Panc1 (cell line): ENCODE measurements at regions not wholly inside any gene's neighbourhood (a gene's known extent, or its start where the extent isn't known, plus 50 kb on each side); places are given as distances from the start of the nearest gene placed in this dataset.

Source experiments
- ATAC-seq: fragments of 200-7000 bp; cut with Tn5 transposase; 2 replicates; pipeline ENCODE4 v1.9.1; 2020; ENCODE audit warnings: mild to moderate bottlenecking, moderate library complexity
- BruUV-seq: library from RNA; stranded (reverse); fragments of 400-500 nt; replicated peaks from 2 replicates; lab custom pipeline; 2021; lab: Mats Ljungman, UMichigan
- CTCF ChIA-PET: fragments of 300-600 bp; sonication (Branson Sonifier 250); formaldehyde crosslinking; loops from one replicate; lab custom pipeline; 2022; ENCODE audit warnings: antibody characterized with exemption; lab: Charles Lee
- POLR2A ChIA-PET: fragments of 300-600 bp; sonication (Branson Sonifier 250); formaldehyde crosslinking; loops from one replicate; lab custom pipeline; 2022; ENCODE audit warnings: antibody characterized with exemption; lab: Charles Lee
- DNase-seq: peaks from one replicate; pipeline ENCODE4 v3.0.0-alpha.2; 2010; ENCODE audit warnings: low read depth, low spot score
- H3K27ac ChIP-seq: 2 replicates; pipeline ENCODE4 v1.5.1; 2011; ENCODE audit warnings: mild to moderate bottlenecking, low read length, inconsistent platforms
- H3K27me3 ChIP-seq: fragments of 200-500 bp; sonication (Bioruptor generic); 2 replicates; pipeline ENCODE4 v1.6.0; 2014; ENCODE audit warnings: low read length, inconsistent platforms; ENCODE audit not compliant: control insufficient read depth, insufficient read depth
- H3K36me3 ChIP-seq: fragments of 200-500 bp; sonication (Bioruptor generic); 2 replicates; pipeline ENCODE4 v1.5.1; 2014; ENCODE audit warnings: inconsistent platforms, mild to moderate bottlenecking, low read length, moderate library complexity; ENCODE audit not compliant: control insufficient read depth, insufficient read depth
- H3K4me1 ChIP-seq: 2 replicates; pipeline ENCODE4 v1.5.1; 2011; ENCODE audit warnings: inconsistent platforms, mild to moderate bottlenecking, low read length, moderate library complexity; ENCODE audit not compliant: control insufficient read depth, insufficient read depth
- H3K4me3 ChIP-seq, 2 experiments: 2 replicates each; pipeline ENCODE4 v1.5.1; 2011 to 2012; ENCODE audit warnings: low read depth in 2 of 2, low read length in 2 of 2, mild to moderate bottlenecking in 2 of 2, inconsistent platforms in 1 of 2, moderate library complexity in 1 of 2
- H3K9me3 ChIP-seq: fragments of 200-500 bp; sonication (Bioruptor generic); 2 replicates; pipeline ENCODE4 v1.5.1; 2014; ENCODE audit warnings: low read depth, mild to moderate bottlenecking, inconsistent platforms, low read length, moderate library complexity; ENCODE audit not compliant: control insufficient read depth, insufficient read depth
- CTCF ChIP-seq: fragments of 450-650 bp; IDR thresholded peaks from 2 replicates; pipeline ENCODE4 v1.5.1; 2017; ENCODE audit warnings: mild to moderate bottlenecking
- POLR2AphosphoS5 ChIP-seq: IDR thresholded peaks from 2 replicates; pipeline ENCODE4 v1.6.1; 2012; ENCODE audit warnings: mild to moderate bottlenecking, low read depth, low read length, moderate library complexity
- SIN3A ChIP-seq: IDR thresholded peaks from 2 replicates; pipeline ENCODE4 v1.6.1; 2012; ENCODE audit warnings: low read depth, mild to moderate bottlenecking, low read length, moderate library complexity, borderline replicate concordance; ENCODE audit not compliant: insufficient read depth
- TCF7L2 ChIP-seq: IDR thresholded peaks from 2 replicates; pipeline ENCODE4 v1.6.1; 2011; ENCODE audit warnings: mild to moderate bottlenecking, low read depth, low read length, inconsistent platforms
- in situ Hi-C: cut with HindIII; loops from 2 replicates; pipeline ENCODE4 v1.10.0; 2016; ENCODE audit warnings: low sequenced_read_pairs, low pct_unique_long_range_greater_than_20kb
- intact Hi-C: fragments of 100-400 bp; cut with micrococcal nuclease; formaldehyde crosslinking; loops from one replicate; pipeline ENCODE4 v1.10.0; 2022; ENCODE audit not compliant: unreplicated experiment
- TF ChIP-seq, protein P1 (sequence below), 2 experiments: IDR thresholded peaks; 2 replicates each; pipeline ENCODE4 v1.6.1; 2011 to 2012; ENCODE audit warnings: low read depth in 2 of 2, control low read depth in 1 of 2, low read length in 1 of 2, mild to moderate bottlenecking in 1 of 2, moderate library complexity in 1 of 2; ENCODE audit not compliant: insufficient read depth in 1 of 2

- no peaks in the 10 kb centered on the region for H3K4me1 ChIP-seq
- POLR2A ChIA-PET, result no interaction called here
- no peaks in the 10 kb centered on the region for H3K27me3 ChIP-seq
- no peak for ATAC-seq
- no peak for TF ChIP-seq TCF7L2
- TF ChIP-seq SIN3A, result no peak
- TF ChIP-seq CTCF, result no peak
- no peak for TF ChIP-seq POLR2AphosphoS5
- TF ChIP-seq, protein P1, sequence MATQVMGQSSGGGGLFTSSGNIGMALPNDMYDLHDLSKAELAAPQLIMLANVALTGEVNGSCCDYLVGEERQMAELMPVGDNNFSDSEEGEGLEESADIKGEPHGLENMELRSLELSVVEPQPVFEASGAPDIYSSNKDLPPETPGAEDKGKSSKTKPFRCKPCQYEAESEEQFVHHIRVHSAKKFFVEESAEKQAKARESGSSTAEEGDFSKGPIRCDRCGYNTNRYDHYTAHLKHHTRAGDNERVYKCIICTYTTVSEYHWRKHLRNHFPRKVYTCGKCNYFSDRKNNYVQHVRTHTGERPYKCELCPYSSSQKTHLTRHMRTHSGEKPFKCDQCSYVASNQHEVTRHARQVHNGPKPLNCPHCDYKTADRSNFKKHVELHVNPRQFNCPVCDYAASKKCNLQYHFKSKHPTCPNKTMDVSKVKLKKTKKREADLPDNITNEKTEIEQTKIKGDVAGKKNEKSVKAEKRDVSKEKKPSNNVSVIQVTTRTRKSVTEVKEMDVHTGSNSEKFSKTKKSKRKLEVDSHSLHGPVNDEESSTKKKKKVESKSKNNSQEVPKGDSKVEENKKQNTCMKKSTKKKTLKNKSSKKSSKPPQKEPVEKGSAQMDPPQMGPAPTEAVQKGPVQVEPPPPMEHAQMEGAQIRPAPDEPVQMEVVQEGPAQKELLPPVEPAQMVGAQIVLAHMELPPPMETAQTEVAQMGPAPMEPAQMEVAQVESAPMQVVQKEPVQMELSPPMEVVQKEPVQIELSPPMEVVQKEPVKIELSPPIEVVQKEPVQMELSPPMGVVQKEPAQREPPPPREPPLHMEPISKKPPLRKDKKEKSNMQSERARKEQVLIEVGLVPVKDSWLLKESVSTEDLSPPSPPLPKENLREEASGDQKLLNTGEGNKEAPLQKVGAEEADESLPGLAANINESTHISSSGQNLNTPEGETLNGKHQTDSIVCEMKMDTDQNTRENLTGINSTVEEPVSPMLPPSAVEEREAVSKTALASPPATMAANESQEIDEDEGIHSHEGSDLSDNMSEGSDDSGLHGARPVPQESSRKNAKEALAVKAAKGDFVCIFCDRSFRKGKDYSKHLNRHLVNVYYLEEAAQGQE (IDR thresholded peaks at IDR 0.05; ENCODE audit: insufficient read depth in 1 of 2, low read depth in 2 of 2, low read length in 1 of 2), result no peak
- CTCF ChIA-PET, result no interaction called here
- DNase-seq, result no peak
- intact Hi-C loops (no loop called here), in situ Hi-C loops (no loop called here)
- no TSS peak for BruUV-seq
- no peaks in the 10 kb centered on the region for H3K9me3 ChIP-seq
- H3K4me3 ChIP-seq, result no peak overlapping the region
- no peak overlapping the region for H3K27ac ChIP-seq
- no peaks in the 10 kb centered on the region for H3K36me3 ChIP-seq
These were observed 784.5 kb upstream of the CELF4 start for GRCh38 chr18:38350141-38350540.

DNA sequence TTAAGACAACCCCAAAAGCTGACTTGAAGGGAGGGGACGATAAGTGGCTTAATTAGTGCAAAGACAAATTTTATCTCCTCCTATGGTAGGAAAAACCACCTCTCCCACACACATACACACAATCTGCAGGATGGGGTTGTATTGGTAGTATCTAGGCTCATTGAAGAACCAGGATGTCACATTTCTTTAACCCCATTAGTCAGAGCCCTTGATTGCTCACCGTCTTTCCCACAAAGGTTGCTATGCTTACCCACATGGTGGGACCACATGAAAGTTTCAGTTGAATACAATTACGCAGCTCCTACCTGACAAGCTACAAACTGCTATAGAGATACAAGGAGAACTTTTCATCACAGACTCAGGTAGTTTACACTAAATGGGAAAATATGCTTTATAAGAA lies 765.0 kb upstream of the CELF4 start:
- Histone ChIP-seq H3K4me1 (no peaks in the 10 kb centered on the region), H3K27ac (no peak overlapping the region), H3K36me3 (no peaks in the 10 kb centered on the region), H3K27me3 (no peaks in the 10 kb centered on the region), H3K9me3 (no peaks in the 10 kb centered on the region), H3K4me3 (no peak overlapping the region)
- intact Hi-C loops (no loop called here), in situ Hi-C loops (no loop called here)
- CTCF ChIA-PET, result no interaction called here
- POLR2A ChIA-PET, result no interaction called here
- BruUV-seq, result no TSS peak
- DNase-seq, result no peak
- ATAC-seq, result no peak
- TF ChIP-seq, protein P1 (IDR thresholded peaks at IDR 0.05; ENCODE audit: insufficient read depth in 1 of 2, low read depth in 2 of 2, low read length in 1 of 2), result no peak
- TF ChIP-seq TCF7L2, result no peak
- TF ChIP-seq SIN3A, result no peak
- no peak for TF ChIP-seq POLR2AphosphoS5
- no peak for TF ChIP-seq CTCF
